MCF 10A (cell line): ENCODE measurements at regions not wholly inside any gene's neighbourhood (a gene's known extent, or its start where the extent isn't known, plus 50 kb on each side); places are given as distances from the start of the nearest gene placed in this dataset.
"Not testable (repeated sequence)": the region's sequence is repeated elsewhere in the genome, so short reads cannot be mapped to it uniquely, and the experiment has no call there.

Experiments used
- BruUV-seq: library from RNA; stranded (reverse); fragments of 400-500 nt; replicated peaks from 2 replicates; lab custom pipeline; 2021; lab: Mats Ljungman, UMichigan
- CTCF ChIA-PET: fragments of 300-600 bp; sonication (Branson Sonifier 250); formaldehyde crosslinking; extraction: SDS; loops from one replicate; lab custom pipeline; 2021; ENCODE audit warnings: antibody characterized with exemption, inconsistent platforms; lab: Yijun Ruan, JAX
- POLR2A ChIA-PET: fragments of 300-600, 350-650 bp; sonication (Branson Sonifier 250); formaldehyde crosslinking; extraction: SDS; loops from one replicate; lab custom pipeline; 2020; ENCODE audit warnings: antibody characterized with exemption, inconsistent platforms; lab: Yijun Ruan, JAX
- DNase-seq: peaks from one replicate; pipeline ENCODE4 v3.0.0-alpha.2; 2018; ENCODE audit not compliant: unreplicated experiment
- H3K27ac Mint-ChIP-seq: one replicate; pipeline ENCODE4 v1.8.0; 2022; ENCODE audit warnings: mild to moderate bottlenecking, low read depth, mixed read lengths; ENCODE audit not compliant: unreplicated experiment
- H3K27me3 Mint-ChIP-seq: one replicate; pipeline ENCODE4 v1.8.0; 2022; ENCODE audit warnings: mixed read lengths; ENCODE audit not compliant: insufficient read depth, unreplicated experiment
- H3K36me3 Mint-ChIP-seq: one replicate; pipeline ENCODE4 v1.8.0; 2022; ENCODE audit warnings: mild to moderate bottlenecking, moderate library complexity, mixed read lengths; ENCODE audit not compliant: insufficient read depth, unreplicated experiment
- H3K4me1 Mint-ChIP-seq: one replicate; pipeline ENCODE4 v1.8.0; 2022; ENCODE audit warnings: mixed read lengths; ENCODE audit not compliant: insufficient read depth, unreplicated experiment
- H3K4me3 Mint-ChIP-seq: one replicate; pipeline ENCODE4 v1.8.0; 2022; ENCODE audit warnings: mild to moderate bottlenecking, moderate library complexity, mixed read lengths; ENCODE audit not compliant: unreplicated experiment
- H3K9me3 Mint-ChIP-seq: one replicate; pipeline ENCODE4 v1.8.0; 2022; ENCODE audit warnings: mixed read lengths; ENCODE audit not compliant: unreplicated experiment
- CTCF ChIP-seq: fragments of 200-600 bp; IDR thresholded peaks from one replicate; pipeline ENCODE4 v1.8.0; 2022; ENCODE audit warnings: antibody characterized with exemption, mild to moderate bottlenecking; ENCODE audit not compliant: unreplicated experiment
- intact Hi-C: fragments of 100-400 bp; cut with micrococcal nuclease; formaldehyde crosslinking; loops from 2 replicates; pipeline ENCODE4 v1.14.1; 2022

- no peaks in the 10 kb centered on the region for H3K4me1 Mint-ChIP-seq
Measured at GRCh38 chr1:187996780-187997179, 1168.0 kb downstream of the PLA2G4A start.

DNA sequence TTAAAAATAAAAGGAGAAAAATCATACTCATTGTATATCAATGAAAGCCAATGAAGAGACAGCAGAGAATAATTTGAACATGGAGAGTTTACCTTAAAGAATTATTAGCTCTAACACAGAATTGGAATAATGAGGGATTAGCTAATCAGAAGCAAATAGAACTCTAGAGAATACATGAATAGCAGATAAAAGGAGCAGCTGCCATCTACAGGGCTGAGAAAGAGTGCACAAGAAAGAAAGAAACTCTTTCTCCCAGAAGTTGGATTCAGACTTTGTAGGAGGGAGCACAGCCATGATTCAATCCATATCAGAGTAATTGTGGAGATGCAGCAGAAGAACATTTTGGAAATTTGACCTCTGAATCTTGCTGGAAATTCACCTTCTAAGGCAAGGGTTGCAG, 1171.2 kb downstream of the PLA2G4A start:
- Mint-ChIP-seq H3K4me3 (no peak overlapping the region), H3K9me3 (peaks cover 8% of the 10 kb centered on the region), H3K4me1 (no peaks in the 10 kb centered on the region), H3K27ac (no peak overlapping the region), H3K27me3 (no peaks in the 10 kb centered on the region), H3K36me3 (no peaks in the 10 kb centered on the region)
- ChIA-PET CTCF (interaction anchor here (0.6 to 1.6 kb wide), 8 partner anchors 8 to 566 kb away, joined by 3 to 6 read pairs (median 4); no protein-coding TSS in a partner anchor), POLR2A (interaction anchor here (0.6 kb wide), 1 partner anchor 596 kb away, joined by 3 read pairs; no protein-coding TSS in a partner anchor)
- DNase-seq = peak; percentile 8
- intact Hi-C loops = loop anchor here (2.0 to 10.0 kb wide), 2 partner anchors 585 to 735 kb away; no protein-coding TSS in a partner anchor
- no TSS peak for BruUV-seq
- peak; percentile 14 for TF ChIP-seq CTCF

More at GRCh38 chr1:187996780-187997179, 1168.0 kb downstream of the PLA2G4A start:
- CTCF ChIA-PET = no interaction called here
- H3K27ac Mint-ChIP-seq = no peak overlapping the region
- intact Hi-C loops = no loop called here
- no peaks in the 10 kb centered on the region for H3K36me3 Mint-ChIP-seq
- H3K4me3 Mint-ChIP-seq = no peak overlapping the region
- TF ChIP-seq CTCF = no peak
- no peaks in the 10 kb centered on the region for H3K27me3 Mint-ChIP-seq
- no TSS peak for BruUV-seq
- POLR2A ChIA-PET = no interaction called here
- DNase-seq = no peak
- H3K9me3 Mint-ChIP-seq = no peaks in the 10 kb centered on the region

DNA sequence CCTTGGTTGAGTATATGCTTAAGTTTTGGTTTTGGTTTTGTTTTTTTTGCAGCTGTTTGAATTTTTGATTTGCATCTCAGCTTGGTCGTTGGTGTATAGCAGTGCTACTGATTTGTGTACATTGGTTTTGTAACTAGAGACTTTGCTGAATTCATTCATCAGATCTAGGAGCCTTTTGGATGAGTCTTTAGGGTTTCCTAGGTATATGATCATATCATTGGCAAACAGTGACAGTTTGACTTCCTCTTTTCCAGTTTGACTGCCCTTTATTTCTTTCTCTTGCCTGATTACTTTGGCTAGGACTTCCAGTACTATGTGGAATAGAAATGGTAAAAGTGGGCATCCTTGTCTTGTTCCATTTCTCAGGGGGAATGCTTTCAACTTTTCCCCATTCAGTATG, 1174.9 kb downstream of the PLA2G4A start:
- H3K27me3 Mint-ChIP-seq, POLR2A ChIA-PET, H3K9me3 Mint-ChIP-seq, H3K27ac Mint-ChIP-seq, CTCF ChIA-PET, H3K4me3 Mint-ChIP-seq, DNase-seq, H3K4me1 Mint-ChIP-seq, H3K36me3 Mint-ChIP-seq, BruUV-seq: not testable (repeated sequence)
- intact Hi-C loops = loop anchor here (10.0 kb wide), 1 partner anchor 589 kb away; no protein-coding TSS in a partner anchor

DNA sequence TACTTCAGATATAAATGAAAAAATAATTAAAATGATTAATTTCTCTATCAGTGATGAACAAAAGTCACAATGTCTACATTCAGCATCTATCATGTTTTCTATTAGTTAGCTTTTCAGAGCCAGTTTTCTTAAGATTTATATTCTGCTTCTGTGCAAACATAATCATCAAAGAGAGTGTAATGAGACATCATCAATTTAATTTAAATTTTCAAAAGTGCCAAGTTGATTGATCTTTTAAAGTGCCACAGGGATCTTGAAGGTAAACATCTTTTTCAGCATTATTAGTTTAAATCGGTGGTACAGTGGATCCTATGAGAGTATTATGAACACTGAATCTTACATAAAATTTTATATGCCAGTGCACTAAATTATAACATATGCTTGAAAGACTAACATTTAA, 1176.1 kb downstream of the PLA2G4A start:
- no peaks in the 10 kb centered on the region for H3K36me3 Mint-ChIP-seq
- TF ChIP-seq CTCF = no peak
- no TSS peak for BruUV-seq
- CTCF ChIA-PET = no interaction called here
- H3K4me1 Mint-ChIP-seq = no peaks in the 10 kb centered on the region
- no peaks in the 10 kb centered on the region for H3K27me3 Mint-ChIP-seq
- intact Hi-C loops = loop anchor here (10.0 kb wide), 1 partner anchor 590 kb away; no protein-coding TSS in a partner anchor
- peaks cover 8% of the 10 kb centered on the region for H3K9me3 Mint-ChIP-seq
- POLR2A ChIA-PET = no interaction called here
- DNase-seq = no peak
- H3K4me3 Mint-ChIP-seq = no peak overlapping the region
- H3K27ac Mint-ChIP-seq = no peak overlapping the region

DNA sequence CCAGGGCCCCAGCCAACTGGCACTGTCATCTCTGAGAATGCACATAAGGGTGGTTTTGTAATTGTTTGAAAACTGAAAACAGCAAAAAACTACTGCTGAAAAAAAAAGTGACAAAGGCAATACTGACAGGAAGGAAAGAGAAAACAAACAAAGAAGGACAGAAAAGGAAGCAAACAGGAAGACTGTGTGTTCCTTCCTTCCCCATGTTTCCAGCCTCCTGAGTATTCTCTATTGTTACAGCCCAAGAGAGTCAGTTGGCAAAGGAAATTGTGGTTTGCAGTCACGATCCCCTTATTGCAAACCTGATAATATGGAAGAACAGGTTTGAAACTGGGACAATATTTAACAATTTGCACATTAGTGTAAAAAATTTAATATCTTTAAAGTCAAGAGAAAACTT, 1177.6 kb downstream of the PLA2G4A start:
- H3K27me3 Mint-ChIP-seq = no peaks in the 10 kb centered on the region

More for the DNA sequence above, 1177.6 kb downstream of the PLA2G4A start:
- no peak for DNase-seq
- Mint-ChIP-seq H3K9me3 (peaks cover 8% of the 10 kb centered on the region), H3K4me1 (no peaks in the 10 kb centered on the region), H3K36me3 (no peaks in the 10 kb centered on the region), H3K4me3 (no peak overlapping the region), H3K27ac (no peak overlapping the region)
- POLR2A ChIA-PET = no interaction called here
- no TSS peak for BruUV-seq
- intact Hi-C loops = loop anchor here (10.0 kb wide), 1 partner anchor 592 kb away; no protein-coding TSS in a partner anchor
- no peak for TF ChIP-seq CTCF
- CTCF ChIA-PET = no interaction called here
